IPS-NIHi7 (cell line): ENCODE measurements at regions not wholly inside any gene's neighbourhood (a gene's known extent, or its start where the extent isn't known, plus 50 kb on each side); places are given as distances from the start of the nearest gene placed in this dataset.
"Not testable (repeated sequence)": the region's sequence is repeated elsewhere in the genome, so short reads cannot be mapped to it uniquely, and the experiment has no call there.

ENCODE experiments used
- DNase-seq: peaks from one replicate; pipeline ENCODE4 v3.0.0; 2012; ENCODE audit warnings: mixed read lengths; ENCODE audit errors: extremely low spot score

- DNase-seq: not testable (repeated sequence)
Observed at GRCh38 chr11:115610234-115610633, 106.0 kb upstream of the CADM1 start.

- DNase-seq: no peak
Observed at GRCh38 chr11:115608976-115609375, 104.8 kb upstream of the CADM1 start.

- DNase-seq: no peak
Observed at GRCh38 chr11:115607621-115608221, 103.5 kb upstream of the CADM1 start.

DNA sequence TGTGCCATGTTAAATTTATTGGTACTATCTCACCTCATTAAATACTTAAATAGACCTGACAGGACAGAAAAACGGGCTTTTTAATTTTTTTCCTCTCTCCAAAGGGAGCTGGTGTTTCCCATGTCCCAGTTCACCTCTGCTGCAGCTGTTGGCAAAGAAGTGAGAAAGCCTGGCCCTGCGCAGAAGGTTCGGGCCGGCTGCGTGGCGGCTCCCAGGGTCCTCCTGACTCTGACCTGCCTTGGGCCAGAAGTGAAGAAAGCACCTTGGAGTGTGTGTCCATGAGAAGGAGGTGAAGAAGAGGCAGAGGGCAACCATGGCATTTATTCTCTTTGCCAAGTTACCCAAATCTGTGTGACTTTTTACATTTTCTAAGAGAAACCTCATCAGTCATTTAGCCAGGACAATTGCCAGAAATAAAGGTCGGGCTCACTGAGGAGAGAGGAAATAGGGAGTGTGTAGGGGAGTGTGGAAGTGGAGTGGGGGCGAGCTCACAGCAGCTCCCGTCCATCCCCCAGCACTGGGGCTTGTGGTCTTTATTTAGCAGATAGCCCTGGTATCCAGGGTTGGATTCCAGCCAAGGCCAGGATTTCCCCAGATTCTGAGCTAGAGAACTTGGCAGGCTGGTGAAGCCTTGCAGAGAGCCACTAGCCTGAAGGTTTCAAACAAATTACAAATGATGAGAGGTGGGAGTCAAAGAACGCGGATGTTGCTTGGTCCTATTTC is 102.4 kb upstream of the CADM1 start:
- DNase-seq: no peak

DNA sequence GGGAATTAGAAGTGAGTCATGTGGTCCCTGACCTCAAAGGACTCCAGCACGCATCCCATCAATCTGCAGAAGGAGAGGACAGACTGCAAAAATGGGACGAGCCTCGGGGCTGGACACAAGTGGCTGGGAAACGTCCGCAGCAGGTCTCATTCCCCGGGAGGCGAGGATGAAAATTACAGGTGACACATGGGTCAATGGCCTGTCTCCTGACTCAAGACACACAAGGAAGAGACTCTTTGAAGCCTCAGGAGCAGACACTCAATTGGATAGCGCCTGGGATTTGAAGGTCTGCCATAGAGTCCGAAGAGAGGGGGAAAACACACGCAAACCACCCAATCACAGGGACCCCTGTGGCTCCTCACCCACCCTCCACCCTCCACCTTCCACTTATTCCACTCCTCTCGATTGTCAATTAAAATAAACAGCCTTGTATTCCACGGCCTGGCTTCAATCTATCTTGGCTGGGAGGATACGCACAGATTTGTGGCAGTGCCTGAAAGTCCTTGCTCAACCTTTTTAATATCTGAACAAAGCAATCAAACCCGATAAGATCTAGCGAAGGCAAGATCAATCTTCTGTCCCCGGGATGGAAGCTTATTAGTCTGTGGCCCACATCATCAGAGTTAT is 101.8 kb upstream of the CADM1 start:
- DNase-seq: no peak

DNA sequence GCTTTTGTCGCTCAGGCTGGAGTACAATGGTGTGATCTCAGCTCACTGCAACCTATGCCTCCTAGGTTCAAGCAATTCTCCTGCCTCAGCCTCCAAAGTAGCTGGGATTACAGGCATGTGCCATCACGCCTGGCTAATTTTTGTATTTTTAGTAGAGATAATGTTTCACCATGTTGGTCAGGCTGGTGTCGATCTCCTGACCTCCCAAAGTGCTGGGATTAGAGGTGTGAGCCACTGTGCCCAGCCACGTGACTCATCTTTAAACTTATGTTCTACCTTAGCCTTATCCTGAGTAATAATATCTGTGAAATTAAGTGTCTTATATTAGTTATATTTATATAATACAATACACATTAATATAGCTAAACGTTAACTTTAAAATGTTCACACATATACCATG is 101.2 kb upstream of the CADM1 start:
- DNase-seq: not testable (repeated sequence)

GRCh38 chr11:115599125-115599524 is 94.9 kb upstream of the CADM1 start:
- DNase-seq: no peak

GRCh38 chr11:115598257-115598901 is 94.2 kb upstream of the CADM1 start:
- no peak for DNase-seq

DNA sequence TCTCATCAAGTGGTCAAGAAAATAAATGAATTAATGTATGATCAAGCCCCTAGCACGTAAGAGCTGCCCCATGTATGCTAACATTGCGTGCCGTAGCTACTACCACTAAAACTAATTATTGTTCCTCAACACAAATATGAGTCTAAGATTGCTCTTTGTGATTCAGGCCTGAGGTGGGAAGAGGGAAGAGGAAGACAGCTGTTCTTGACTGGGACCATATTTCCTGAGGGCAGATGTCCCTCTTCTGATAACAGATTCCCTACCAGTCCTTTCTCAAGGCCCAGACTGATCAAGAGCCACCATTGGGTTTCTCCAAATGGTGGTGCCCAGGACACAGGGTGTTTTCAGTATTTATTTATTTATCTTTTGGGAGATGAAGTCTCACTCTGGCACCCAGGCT is 87.2 kb upstream of the CADM1 start:
- no peak for DNase-seq

DNA sequence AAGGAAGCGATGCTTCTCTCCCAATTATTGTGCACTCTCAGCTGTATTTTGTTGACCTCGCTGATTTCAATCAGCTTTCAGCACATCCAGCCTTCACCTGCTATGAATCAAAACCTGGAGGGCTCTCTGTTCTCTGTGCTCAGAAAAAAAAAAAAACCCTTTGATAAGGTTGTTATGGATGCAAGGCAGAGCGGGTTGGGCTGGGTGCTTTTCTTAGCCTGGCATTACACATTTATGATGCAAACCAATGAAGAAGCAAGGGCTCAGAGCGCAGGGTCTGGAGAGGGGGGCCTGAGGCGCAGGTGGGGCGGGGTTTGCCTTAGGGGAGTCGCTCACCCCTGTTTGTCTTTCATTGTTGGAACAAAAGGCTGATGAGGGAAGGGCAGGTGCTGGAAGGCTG is 86.0 kb upstream of the CADM1 start:
- no peak for DNase-seq

GRCh38 chr11:115587718-115588342 is 83.6 kb upstream of the CADM1 start:
- no peak for DNase-seq

DNA sequence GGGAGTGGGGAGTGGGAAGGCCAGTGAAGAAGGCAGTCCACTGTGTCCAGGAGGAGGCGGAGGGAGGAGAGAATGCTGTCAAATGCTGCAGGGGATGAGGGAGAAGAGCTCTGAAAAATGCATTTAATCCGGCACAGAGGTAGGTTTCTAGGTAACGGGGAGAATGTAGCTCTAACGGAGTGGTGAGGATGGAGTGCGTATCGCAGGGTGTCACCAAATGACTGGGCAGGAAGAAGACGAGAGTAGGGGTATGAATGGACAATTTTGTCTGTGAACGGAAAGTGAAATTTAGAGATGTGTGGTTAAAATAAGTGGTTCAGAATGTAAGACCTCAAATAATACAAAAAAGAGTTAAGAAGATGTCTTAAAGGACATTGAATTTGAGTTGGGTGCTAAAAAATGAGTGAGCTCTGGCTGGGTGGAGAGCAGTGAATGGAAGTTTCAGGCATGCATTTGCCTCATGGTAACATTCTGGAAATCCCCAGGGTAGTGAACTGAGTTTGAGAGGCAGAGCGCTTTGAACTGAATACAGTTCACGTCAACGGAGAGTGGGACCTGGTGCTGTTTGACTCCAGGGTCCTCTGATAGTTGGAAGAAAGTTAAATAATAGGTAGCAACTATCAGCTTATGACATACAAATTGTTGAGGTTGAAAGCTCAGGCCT is 81.3 kb upstream of the CADM1 start:
- no peak for DNase-seq

- peak; percentile 74 for DNase-seq
Observed at GRCh38 chr11:115581871-115582639, 77.8 kb upstream of the CADM1 start.

GRCh38 chr11:115580927-115581680 is 76.9 kb upstream of the CADM1 start:
- DNase-seq: no peak

DNA sequence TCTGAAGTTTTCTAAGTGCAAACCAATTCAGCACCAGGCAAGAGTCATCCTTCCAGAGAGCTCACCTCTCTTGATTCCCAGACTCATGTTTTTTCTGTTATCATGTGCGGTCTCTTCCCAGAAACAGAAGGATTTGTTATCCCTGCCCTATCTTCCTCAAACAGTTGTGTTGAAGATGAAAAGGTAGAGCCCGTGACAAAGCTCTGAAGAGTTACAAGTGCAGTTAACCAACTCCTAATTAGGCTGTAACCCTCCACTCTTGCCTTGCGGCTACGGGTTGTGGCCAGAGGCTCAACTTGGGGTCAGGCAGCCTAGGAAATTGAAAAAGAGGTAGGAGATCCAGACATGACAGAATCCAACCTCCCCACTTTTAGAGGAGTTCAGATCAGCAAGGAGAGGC is 76.2 kb upstream of the CADM1 start:
- no peak for DNase-seq

DNA sequence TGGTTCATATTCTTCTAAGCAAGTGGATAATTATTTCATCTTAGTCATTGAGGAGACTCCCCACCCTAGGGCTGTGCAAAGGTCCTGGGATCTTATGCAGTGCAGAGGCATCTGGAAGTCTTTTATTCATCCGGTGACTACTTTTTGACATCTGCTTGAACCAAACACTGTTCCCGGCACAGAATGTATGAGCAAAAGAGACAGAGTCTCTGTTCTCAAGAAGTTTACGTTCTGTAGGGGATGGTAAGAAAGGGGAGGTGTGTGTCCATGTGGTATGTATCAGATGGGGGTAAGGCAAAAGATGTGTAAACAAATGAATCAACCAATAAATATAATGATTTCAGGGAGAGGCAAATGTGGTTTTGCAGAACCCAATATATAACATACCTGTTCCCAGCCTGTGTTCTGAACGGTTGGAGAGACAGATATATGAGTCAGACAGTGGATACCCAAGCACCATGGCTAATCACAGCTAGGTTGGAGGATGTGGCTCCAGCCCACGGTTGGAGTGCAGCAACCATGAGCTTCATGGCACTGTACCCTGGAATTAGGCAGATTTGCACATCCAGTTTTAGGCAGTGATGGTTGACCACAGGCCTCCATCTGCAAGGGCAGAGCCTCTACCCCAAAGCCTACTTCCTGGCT is 75.1 kb upstream of the CADM1 start:
- no peak for DNase-seq

- no peak for DNase-seq
Observed at GRCh38 chr11:115578275-115578674, 74.1 kb upstream of the CADM1 start.

GRCh38 chr11:115577701-115578100 is 73.5 kb upstream of the CADM1 start:
- DNase-seq: no peak

DNA sequence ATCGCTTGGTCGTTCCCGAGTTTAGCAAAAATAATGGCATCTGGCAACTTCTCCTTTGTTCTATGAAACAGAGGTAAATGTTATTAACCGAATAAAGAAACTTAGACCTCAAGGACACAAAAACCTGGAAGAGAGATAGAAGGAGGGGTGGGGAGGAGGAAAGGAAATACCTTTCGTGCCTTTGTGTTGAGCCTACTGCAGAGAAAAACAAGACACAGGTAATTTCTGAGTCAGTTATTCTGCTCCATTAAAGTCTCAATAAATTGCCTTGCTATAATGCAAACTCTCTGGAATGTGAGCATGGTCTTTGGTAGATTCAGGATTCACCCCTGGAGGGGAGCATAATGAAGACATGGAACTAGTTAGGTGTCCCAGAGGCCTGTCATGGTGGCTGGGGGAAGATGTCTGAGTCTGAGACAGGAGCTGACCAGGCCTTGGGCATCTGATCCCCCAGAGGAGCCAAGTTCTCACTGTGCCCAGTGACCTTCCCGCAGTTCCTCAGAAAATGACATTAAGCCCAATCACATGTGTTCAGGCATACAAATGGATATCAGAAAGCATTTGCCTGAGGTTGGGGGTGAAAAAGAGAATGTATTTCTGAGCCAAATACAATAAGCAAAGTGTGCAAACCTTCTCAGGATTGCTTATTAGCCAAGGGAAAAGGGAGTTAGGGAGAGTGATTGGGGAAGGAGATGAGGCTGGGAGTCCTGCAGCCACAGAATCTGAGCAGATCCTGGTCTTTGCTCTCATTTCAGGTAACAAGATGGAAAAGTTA is 72.6 kb upstream of the CADM1 start:
- no peak for DNase-seq
